H1 (cell line): ENCODE measurements at regions not wholly inside any gene's neighbourhood (a gene's known extent, or its start where the extent isn't known, plus 50 kb on each side); places are given as distances from the start of the nearest gene placed in this dataset.

Experiments used
- CTCF ChIA-PET: fragments of 300-600 bp; sonication (Branson Sonifier 250); formaldehyde crosslinking; loops from one replicate; lab custom pipeline; 2021; ENCODE audit not compliant: partially characterized antibody; lab: Charles Lee
- POLR2A ChIA-PET: fragments of 300-600 bp; sonication (Branson Sonifier 250); formaldehyde crosslinking; loops from one replicate; lab custom pipeline; 2021; ENCODE audit warnings: inconsistent platforms; ENCODE audit not compliant: partially characterized antibody; lab: Charles Lee
- DNase-seq, 2 experiments: peaks; one replicate each; pipeline versions ENCODE4 v3.0.0 to v3.0.0-alpha.2; 2010 to 2022; ENCODE audit warnings: low spot score in 2 of 2, low read depth in 1 of 2, mixed read lengths in 1 of 2
- FAIRE-seq: peaks from 2 replicates; lab custom pipeline; 2011; peaks lifted over from hg19 to GRCh38; lab: Jason Lieb, UNC
- H2AFZ ChIP-seq: 2 replicates; pipeline ENCODE4 v1.8.1; 2012; ENCODE audit warnings: low read length, inconsistent platforms
- H2AK5ac ChIP-seq: 2 replicates; pipeline ENCODE4 v1.6.1; 2013; ENCODE audit warnings: low read depth, low read length
- H2BK120ac ChIP-seq: replicated peaks from 2 replicates; pipeline ENCODE3; 2013; ENCODE audit warnings: low read depth, low read length, inconsistent platforms
- H2BK12ac ChIP-seq: 2 replicates; pipeline ENCODE4 v1.6.1; 2013; ENCODE audit warnings: low read depth, low read length
- H2BK15ac ChIP-seq: 2 replicates; pipeline ENCODE4 v1.6.1; 2013; ENCODE audit warnings: low read length
- H2BK20ac ChIP-seq: 2 replicates; pipeline ENCODE4 v1.6.1; 2013; ENCODE audit warnings: low read length
- H2BK5ac ChIP-seq: 2 replicates; pipeline ENCODE4 v1.6.1; 2013; ENCODE audit warnings: low read depth, low read length
- H3K14ac ChIP-seq: 2 replicates; pipeline ENCODE4 v1.6.1; 2013; ENCODE audit warnings: inconsistent platforms; ENCODE audit not compliant: insufficient read length
- H3K18ac ChIP-seq: 2 replicates; pipeline ENCODE4 v1.6.1; 2013; ENCODE audit warnings: low read length; ENCODE audit errors: extremely low read depth
- H3K23ac ChIP-seq: 2 replicates; pipeline ENCODE4 v1.6.1; 2013; ENCODE audit warnings: inconsistent platforms; ENCODE audit not compliant: insufficient read length
- H3K23me2 ChIP-seq: 2 replicates; pipeline ENCODE4 v1.6.1; 2013; ENCODE audit warnings: low read depth, low read length
- H3K27ac ChIP-seq: 2 replicates; pipeline ENCODE4 v1.6.1; 2011; ENCODE audit warnings: low read depth, low read length, inconsistent platforms
- H3K27me3 ChIP-seq, 4 experiments: replicated peaks in 1 of 4; 1 replicate in 1 of 4; 2 replicates in 3 of 4; pipeline versions ENCODE4 v1.6.1 to v1.8.1; 2011 to 2013; ENCODE audit warnings: low read length in 3 of 4, mild to moderate bottlenecking in 3 of 4, inconsistent platforms in 2 of 4, mixed read lengths in 2 of 4, moderate library complexity in 1 of 4; ENCODE audit not compliant: control insufficient read depth in 3 of 4, insufficient read depth in 3 of 4; ENCODE audit errors: extremely low read depth in 1 of 4
- H3K36me3 ChIP-seq, 4 experiments: 2 replicates each; pipeline versions ENCODE4 v1.6.1 to v1.8.1; 2011 to 2013; ENCODE audit warnings: mild to moderate bottlenecking in 4 of 4, low read length in 3 of 4, moderate library complexity in 2 of 4, control low read depth in 1 of 4, inconsistent platforms in 1 of 4; ENCODE audit not compliant: insufficient read depth in 4 of 4, control insufficient read depth in 2 of 4
- H3K4ac ChIP-seq: replicated peaks from 2 replicates; pipeline ENCODE3; 2013; ENCODE audit warnings: low read length, low read depth, mixed read lengths, inconsistent platforms; ENCODE audit not compliant: insufficient read length
- H3K4me1 ChIP-seq, 4 experiments: replicated peaks in 1 of 4; 1 replicate in 1 of 4; 2 replicates in 3 of 4; pipeline versions ENCODE4 v1.6.1 to v1.8.1; 2011 to 2013; ENCODE audit warnings: low read length in 3 of 4, inconsistent platforms in 2 of 4, mixed read lengths in 1 of 4; ENCODE audit not compliant: insufficient read depth in 4 of 4, control insufficient read depth in 3 of 4
- H3K4me2 ChIP-seq, 2 experiments: 2 replicates each; pipeline versions ENCODE4 v1.6.1 to v1.8.1; 2011 to 2013; ENCODE audit warnings: low read depth in 2 of 2, low read length in 2 of 2, control low read depth in 1 of 2, inconsistent platforms in 1 of 2, mild to moderate bottlenecking in 1 of 2; ENCODE audit not compliant: insufficient read depth in 1 of 2
- H3K4me3 ChIP-seq, 4 experiments: fragments of 200-600, 300-600 bp in 1 of 4; sonication (generic), shearing (Covaris generic), sonication (Bioruptor Twin) in 1 of 4; 2 replicates each; pipeline versions ENCODE4 v1.5.1 to v1.8.1; 2011 to 2016; ENCODE audit warnings: low read length in 4 of 4, low read depth in 3 of 4, control low read depth in 2 of 4, inconsistent platforms in 2 of 4, mild to moderate bottlenecking in 2 of 4, mixed read lengths in 1 of 4, moderate library complexity in 1 of 4; ENCODE audit not compliant: insufficient read depth in 2 of 4; ENCODE audit errors: extremely low read depth in 1 of 4
- H3K56ac ChIP-seq: replicated peaks from 2 replicates; pipeline ENCODE3; 2013; ENCODE audit warnings: low read depth, mild to moderate bottlenecking, mixed read lengths, low read length, inconsistent platforms; ENCODE audit not compliant: insufficient read length
- H3K79me1 ChIP-seq: 2 replicates; pipeline ENCODE4 v1.6.1; 2013; ENCODE audit warnings: low read depth, low read length, control low read depth
- H3K79me2 ChIP-seq, 2 experiments: 2 replicates each; pipeline versions ENCODE4 v1.6.1 to v1.8.1; 2012 to 2013; ENCODE audit warnings: low read length in 2 of 2, mild to moderate bottlenecking in 2 of 2, inconsistent platforms in 1 of 2; ENCODE audit not compliant: insufficient read depth in 2 of 2, control insufficient read depth in 1 of 2
- H3K9ac ChIP-seq, 4 experiments: replicated peaks in 1 of 4; 1 replicate in 1 of 4; 2 replicates in 3 of 4; pipeline versions ENCODE4 v1.6.1 to v1.8.1; 2011 to 2013; ENCODE audit warnings: low read depth in 3 of 4, low read length in 3 of 4, control low read depth in 2 of 4, mild to moderate bottlenecking in 2 of 4, moderate library complexity in 2 of 4, inconsistent platforms in 1 of 4; ENCODE audit errors: extremely low read depth in 1 of 4
- H3K9me3 ChIP-seq, 2 experiments: 2 replicates each; pipeline versions ENCODE4 v1.6.1 to v1.8.1; 2012 to 2013; ENCODE audit warnings: mild to moderate bottlenecking in 2 of 2, moderate library complexity in 2 of 2, control low read depth in 1 of 2, inconsistent platforms in 1 of 2, low read depth in 1 of 2, low read length in 1 of 2, mixed read lengths in 1 of 2; ENCODE audit not compliant: insufficient read depth in 2 of 2
- H4K20me1 ChIP-seq, 2 experiments: replicated peaks in 1 of 2; 2 replicates each; pipeline versions ENCODE3 to v1.8.1; 2011 to 2013; ENCODE audit warnings: inconsistent platforms in 2 of 2, low read length in 2 of 2, mild to moderate bottlenecking in 1 of 2; ENCODE audit not compliant: insufficient read depth in 2 of 2, control insufficient read depth in 1 of 2
- H4K5ac ChIP-seq: 2 replicates; pipeline ENCODE4 v1.6.1; 2013; ENCODE audit warnings: low read length, low read depth, mixed read lengths, inconsistent platforms; ENCODE audit not compliant: insufficient read length
- H4K8ac ChIP-seq: 2 replicates; pipeline ENCODE4 v1.8.0; 2013; ENCODE audit warnings: mild to moderate bottlenecking, moderate library complexity, low read length, inconsistent platforms; ENCODE audit not compliant: insufficient read depth; ENCODE audit errors: extremely low read depth
- H4K91ac ChIP-seq: replicated peaks from 2 replicates; pipeline ENCODE3; 2013; ENCODE audit warnings: low read length, mixed read lengths, inconsistent platforms; ENCODE audit not compliant: insufficient read length
- CREB1 ChIP-seq: IDR thresholded peaks from 2 replicates; pipeline ENCODE4 v1.6.1; 2012; ENCODE audit warnings: inconsistent platforms
- HDAC6 ChIP-seq: IDR thresholded peaks from one replicate; pipeline ENCODE4 v1.7.1; 2012; ENCODE audit warnings: low read depth, mild to moderate bottlenecking, inconsistent platforms, low read length, moderate library complexity
- MAFK ChIP-seq: IDR thresholded peaks from 2 replicates; pipeline ENCODE4 v1.6.1; 2012; ENCODE audit warnings: low read depth, mild to moderate bottlenecking, improper control_type of control experiment, low read length
- RAD21 ChIP-seq, 2 experiments: IDR thresholded peaks in 1 of 2; conservative IDR thresholded peaks in 1 of 2; 2 replicates each; pipeline ENCODE4 v1.6.1; 2011; ENCODE audit warnings: low read depth in 2 of 2, low read length in 2 of 2, improper control_type of control experiment in 1 of 2, inconsistent platforms in 1 of 2, mild to moderate bottlenecking in 1 of 2, moderate library complexity in 1 of 2
- RBBP5 ChIP-seq: IDR thresholded peaks from 2 replicates; pipeline ENCODE4 v1.7.1; 2012; ENCODE audit warnings: low read depth, mild to moderate bottlenecking, inconsistent platforms, low read length, moderate library complexity, borderline replicate concordance
- WGBS, 2 experiments: shearing (Covaris generic) in 1 of 2; methylation state at CpG; one replicate each; pipeline versions ENCODE4 v1.1.6 to v1.1.7; 2013 to 2015; ENCODE audit warnings: low lambda C conversion rate in 2 of 2, mixed read lengths in 2 of 2, inconsistent platforms in 1 of 2, low coverage in 1 of 2, missing lambda C conversion rate in 1 of 2; ENCODE audit not compliant: insufficient replicate concordance in 2 of 2, insufficient coverage in 1 of 2, insufficient read length in 1 of 2; ENCODE audit errors: extremely low coverage in 1 of 2, missing lambda C conversion rate in 1 of 2; 5-methylcytosine and 5-hydroxymethylcytosine counted together
- TF ChIP-seq, protein P1 (sequence below): IDR thresholded peaks from 2 replicates; pipeline ENCODE4 v1.6.1; 2011; ENCODE audit warnings: low read length, improper control_type of control experiment
- TF ChIP-seq, protein P2 (sequence below): IDR thresholded peaks from 2 replicates; pipeline ENCODE4 v1.6.1; 2012; ENCODE audit warnings: low read length, inconsistent platforms

GRCh38 chr2:67130531-67131256 lies 266.4 kb upstream of the ETAA1 start:
- H3K23ac ChIP-seq: no peak overlapping the region
- H3K9ac ChIP-seq: no peak overlapping the region
- H2AK5ac ChIP-seq: no peak overlapping the region
- no peak overlapping the region for H2BK120ac ChIP-seq
- no peak for FAIRE-seq
- no peaks in the 10 kb centered on the region for H3K4me1 ChIP-seq
- H3K23me2 ChIP-seq: no peaks in the 10 kb centered on the region
- DNase-seq: no peak
- H2AFZ ChIP-seq: no peak overlapping the region
- H4K5ac ChIP-seq: no peak overlapping the region
- ChIA-PET CTCF (no interaction called here), POLR2A (no interaction called here)
- no peak overlapping the region for H3K4me2 ChIP-seq
- no peak overlapping the region for H4K8ac ChIP-seq
- no peaks in the 10 kb centered on the region for H3K9me3 ChIP-seq
- no peak overlapping the region for H4K91ac ChIP-seq
- H3K79me2 ChIP-seq: no peaks in the 10 kb centered on the region
- H4K20me1 ChIP-seq: no peaks in the 10 kb centered on the region
- H3K27me3 ChIP-seq: no peaks in the 10 kb centered on the region
- H3K4ac ChIP-seq: no peak overlapping the region
- no peak overlapping the region for H2BK20ac ChIP-seq
- WGBS, 2 experiments: 89% methylated on average over 3 of the region's 3 CpGs; no CpG with 5 or more reads in 1 of the 2 experiments
- no peak overlapping the region for H3K56ac ChIP-seq
- H3K27ac ChIP-seq: no peak overlapping the region
- H2BK5ac ChIP-seq: no peak overlapping the region
- no peak overlapping the region for H3K18ac ChIP-seq
- no peaks in the 10 kb centered on the region for H3K79me1 ChIP-seq
- no peaks in the 10 kb centered on the region for H3K36me3 ChIP-seq
- no peak overlapping the region for H2BK15ac ChIP-seq
- H3K4me3 ChIP-seq: no peak overlapping the region
- no peak overlapping the region for H3K14ac ChIP-seq
- H2BK12ac ChIP-seq: no peak overlapping the region
- TF ChIP-seq RAD21 (IDR thresholded peaks at IDR 0.05 in 1 of 2, conservative IDR thresholded peaks at IDR 0.05 in 1 of 2; ENCODE audit: low read depth in 2 of 2, low read length in 2 of 2) (no peak), RBBP5 (no peak), MAFK (no peak), CREB1 (no peak), HDAC6 (no peak)
- TF ChIP-seq, protein P1, sequence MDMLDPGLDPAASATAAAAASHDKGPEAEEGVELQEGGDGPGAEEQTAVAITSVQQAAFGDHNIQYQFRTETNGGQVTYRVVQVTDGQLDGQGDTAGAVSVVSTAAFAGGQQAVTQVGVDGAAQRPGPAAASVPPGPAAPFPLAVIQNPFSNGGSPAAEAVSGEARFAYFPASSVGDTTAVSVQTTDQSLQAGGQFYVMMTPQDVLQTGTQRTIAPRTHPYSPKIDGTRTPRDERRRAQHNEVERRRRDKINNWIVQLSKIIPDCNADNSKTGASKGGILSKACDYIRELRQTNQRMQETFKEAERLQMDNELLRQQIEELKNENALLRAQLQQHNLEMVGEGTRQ: no peak
- TF ChIP-seq, protein P2, sequence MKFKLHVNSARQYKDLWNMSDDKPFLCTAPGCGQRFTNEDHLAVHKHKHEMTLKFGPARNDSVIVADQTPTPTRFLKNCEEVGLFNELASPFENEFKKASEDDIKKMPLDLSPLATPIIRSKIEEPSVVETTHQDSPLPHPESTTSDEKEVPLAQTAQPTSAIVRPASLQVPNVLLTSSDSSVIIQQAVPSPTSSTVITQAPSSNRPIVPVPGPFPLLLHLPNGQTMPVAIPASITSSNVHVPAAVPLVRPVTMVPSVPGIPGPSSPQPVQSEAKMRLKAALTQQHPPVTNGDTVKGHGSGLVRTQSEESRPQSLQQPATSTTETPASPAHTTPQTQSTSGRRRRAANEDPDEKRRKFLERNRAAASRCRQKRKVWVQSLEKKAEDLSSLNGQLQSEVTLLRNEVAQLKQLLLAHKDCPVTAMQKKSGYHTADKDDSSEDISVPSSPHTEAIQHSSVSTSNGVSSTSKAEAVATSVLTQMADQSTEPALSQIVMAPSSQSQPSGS: no peak
